A549 (cell line): ENCODE measurements at regions not wholly inside any gene's neighbourhood (a gene's known extent, or its start where the extent isn't known, plus 50 kb on each side); places are given as distances from the start of the nearest gene placed in this dataset.

ENCODE experiments used
- ATAC-seq, 2 experiments: fragments of 200-7000 bp in 1 of 2; fragments of >200 bp in 1 of 2; cut with Nextera tagmentation in 1 of 2; cut with Tn5 transposase in 1 of 2; 3 replicates each; pipeline versions ENCODE4 v1.8.0 to v1.9.1; 2018 to 2020; ENCODE audit warnings: mild to moderate bottlenecking in 1 of 2, moderate library complexity in 1 of 2
- CTCF ChIA-PET: fragments of 300-600 bp; sonication (Branson Sonifier 250); formaldehyde crosslinking; extraction: SDS; loops from one replicate; lab custom pipeline; 2021; ENCODE audit warnings: antibody characterized with exemption, inconsistent platforms; lab: Yijun Ruan, JAX
- POLR2A ChIA-PET: fragments of 350-600 bp; formaldehyde crosslinking; extraction: SDS; loops from one replicate; lab custom pipeline; 2021; ENCODE audit warnings: antibody characterized with exemption, inconsistent platforms; lab: Yijun Ruan, JAX
- DNase-seq, 2 experiments: peaks; one replicate each; pipeline versions ENCODE4 v3.0.0 to v3.0.0-alpha.2; 2011 to 2016; ENCODE audit warnings: low read depth in 1 of 2, low spot score in 1 of 2
- FAIRE-seq: peaks from 2 replicates; lab custom pipeline; 2011; peaks lifted over from hg19 to GRCh38; lab: Jason Lieb, UNC
- H3K27ac ChIP-seq, 2 experiments: fragments of >200 bp; sonication (Bioruptor Twin); formaldehyde crosslinking; 3 replicates each; pipeline ENCODE4 v1.5.1; 2016 to 2017
- H3K4me1 ChIP-seq: fragments of >200 bp; sonication (Bioruptor Twin); formaldehyde crosslinking; 3 replicates; pipeline ENCODE4 v1.6.1; 2016
- H3K4me2 ChIP-seq: fragments of >200 bp; sonication (Bioruptor Twin); formaldehyde crosslinking; 3 replicates; pipeline ENCODE4 v1.6.1; 2016
- H3K4me3 ChIP-seq: fragments of >200 bp; sonication (Bioruptor Twin); formaldehyde crosslinking; 3 replicates; pipeline ENCODE4 v1.5.1; 2016
- H3K9me3 ChIP-seq: fragments of >200 bp; sonication (Bioruptor Twin); formaldehyde crosslinking; 3 replicates; pipeline ENCODE4 v1.6.1; 2016
- CEBPB ChIP-seq, 2 experiments: fragments of >200 bp in 1 of 2; sonication (Bioruptor Twin) in 1 of 2; formaldehyde crosslinking in 1 of 2; IDR thresholded peaks; 2 replicates each; pipeline ENCODE4 v1.6.1; 2012 to 2016
- CHD2 ChIP-seq: fragments of 150-350 bp; IDR thresholded peaks from 2 replicates; pipeline ENCODE4 v1.6.1; 2014; ENCODE audit warnings: low read length; ENCODE audit not compliant: partially characterized antibody
- CHD4 ChIP-seq: fragments of 200-600 bp; sonication (generic); IDR thresholded peaks from 2 replicates; pipeline ENCODE4 v1.6.1; 2016; ENCODE audit warnings: antibody characterized with exemption, mild to moderate bottlenecking, borderline replicate concordance
- EHMT2 ChIP-seq: fragments of 200-600 bp; sonication (generic); IDR thresholded peaks from 2 replicates; pipeline ENCODE4 v1.6.1; 2016; ENCODE audit warnings: antibody characterized with exemption, low read depth, mild to moderate bottlenecking, moderate library complexity
- ELK1 ChIP-seq: fragments of 150-350 bp; IDR thresholded peaks from 2 replicates; pipeline ENCODE4 v1.6.1; 2014; ENCODE audit warnings: low read depth, mild to moderate bottlenecking, low read length
- FOSB ChIP-seq: fragments of 250-450 bp; sonication (Bioruptor Pico); IDR thresholded peaks from 2 replicates; pipeline ENCODE4 v1.5.0; 2020; ENCODE audit warnings: mild to moderate bottlenecking, moderate library complexity
- FOSL2 ChIP-seq, 2 experiments: fragments of 450-650 bp in 1 of 2; fragments of >200 bp in 1 of 2; sonication (Bioruptor Twin) in 1 of 2; formaldehyde crosslinking; IDR thresholded peaks; 2 replicates each; pipeline versions ENCODE4 v1.5.0 to v1.6.1; 2016 to 2020; ENCODE audit warnings: mild to moderate bottlenecking in 1 of 2, moderate library complexity in 1 of 2
- FOXS1 ChIP-seq: fragments of 250-450 bp; sonication (Bioruptor Pico); IDR thresholded peaks from 2 replicates; pipeline ENCODE4 v1.5.0; 2020; ENCODE audit warnings: mild to moderate bottlenecking, moderate library complexity
- HES2 ChIP-seq: fragments of >200 bp; sonication (Bioruptor Twin); formaldehyde crosslinking; IDR thresholded peaks from 2 replicates; pipeline ENCODE4 v1.6.1; 2016
- HOXA7 ChIP-seq: fragments of 250-450 bp; sonication (Bioruptor Pico); IDR thresholded peaks from 2 replicates; pipeline ENCODE4 v1.5.0; 2020; ENCODE audit warnings: mild to moderate bottlenecking, moderate library complexity
- JUN ChIP-seq, 2 experiments: fragments of >200 bp; sonication (Bioruptor Twin); formaldehyde crosslinking; IDR thresholded peaks; 2 replicates in 1 of 2; 3 replicates in 1 of 2; pipeline ENCODE4 v1.6.1; 2016 to 2017
- KDM1A ChIP-seq: fragments of 200-600 bp; sonication (generic); IDR thresholded peaks from 2 replicates; pipeline ENCODE4 v1.6.1; 2016; ENCODE audit warnings: low read depth, mild to moderate bottlenecking
- MAFK ChIP-seq: fragments of 450-650 bp; IDR thresholded peaks from 2 replicates; pipeline ENCODE4 v1.6.1; 2014; ENCODE audit not compliant: partially characterized antibody
- NFE2L2 ChIP-seq: fragments of 150-350 bp; conservative IDR thresholded peaks from 2 replicates; pipeline ENCODE4 v1.6.1; 2014; ENCODE audit warnings: low read length
- PHF8 ChIP-seq: fragments of 200-600 bp; sonication (generic); IDR thresholded peaks from 2 replicates; pipeline ENCODE4 v1.6.1; 2016; ENCODE audit warnings: low read depth, mild to moderate bottlenecking, antibody characterized with exemption, moderate library complexity, borderline replicate concordance
- RARB ChIP-seq: fragments of 250-450 bp; sonication (Bioruptor Pico); IDR thresholded peaks from 2 replicates; pipeline ENCODE4 v1.8.0; 2021; ENCODE audit warnings: mild to moderate bottlenecking, moderate library complexity
- SMC3 ChIP-seq: fragments of >200 bp; sonication (Bioruptor Twin); formaldehyde crosslinking; IDR thresholded peaks from 3 replicates; pipeline ENCODE4 v1.6.1; 2018; ENCODE audit warnings: inconsistent platforms
- ZFP36 ChIP-seq: fragments of 450-650 bp; IDR thresholded peaks from 2 replicates; pipeline ENCODE4 v1.6.1; 2014; ENCODE audit warnings: borderline replicate concordance; ENCODE audit not compliant: partially characterized antibody
- ZSCAN20 ChIP-seq: fragments of 250-450 bp; sonication (Bioruptor Pico); IDR thresholded peaks from 2 replicates; pipeline ENCODE4 v1.8.0; 2022; ENCODE audit warnings: mild to moderate bottlenecking, moderate library complexity
- WGBS: methylation state at CpG from one replicate; pipeline ENCODE4 v1.1.6; 2017; ENCODE audit errors: missing lambda C conversion rate; 5-methylcytosine and 5-hydroxymethylcytosine counted together
- TF ChIP-seq, protein P1 (sequence below): fragments of >200 bp; sonication (Bioruptor Twin); formaldehyde crosslinking; IDR thresholded peaks from 3 replicates; pipeline ENCODE4 v1.5.1; 2016

DNA sequence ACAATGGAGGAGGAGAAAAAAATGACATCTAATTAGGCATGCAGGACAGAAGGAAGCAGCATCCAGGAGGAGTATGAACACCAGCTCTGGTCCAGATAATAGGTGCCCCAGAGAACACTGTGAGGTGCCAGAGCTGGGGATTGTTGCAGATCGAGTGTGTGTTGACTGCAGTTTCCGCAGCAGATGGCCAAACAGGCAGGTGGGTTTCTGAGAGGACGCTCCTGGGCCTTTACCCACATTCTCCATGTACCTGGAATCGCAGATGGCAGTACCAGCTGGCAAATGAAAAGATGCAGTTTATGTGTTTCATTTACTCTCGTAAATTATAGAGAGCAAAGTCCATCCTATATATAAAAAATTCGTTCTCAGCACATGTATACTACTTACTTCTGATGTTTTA is 182.2 kb upstream of the ISL1 start (continued):
- TF ChIP-seq CEBPB (IDR thresholded peaks at IDR 0.05) = no peak
- no peak for TF ChIP-seq FOSB (CRISPR knock-in tag)
- no peak for TF ChIP-seq RARB
- no peak for TF ChIP-seq CHD2

GRCh38 chr5:51201708-51202107 is 181.5 kb upstream of the ISL1 start:
- ATAC-seq = no peak
- WGBS = 0% methylated on average over 1 of the region's 1 CpG
- H3K9me3 ChIP-seq = no peaks in the 10 kb centered on the region
- H3K4me3 ChIP-seq = no peak overlapping the region
- FAIRE-seq = no peak
- no peak overlapping the region for H3K4me2 ChIP-seq
- no peak overlapping the region for H3K27ac ChIP-seq
- no peaks in the 10 kb centered on the region for H3K4me1 ChIP-seq
- CTCF ChIA-PET = no interaction called here
- POLR2A ChIA-PET = no interaction called here
- TF ChIP-seq NFE2L2 (no peak), MAFK (peak; percentile 42)
- DNase-seq = no peak

DNA sequence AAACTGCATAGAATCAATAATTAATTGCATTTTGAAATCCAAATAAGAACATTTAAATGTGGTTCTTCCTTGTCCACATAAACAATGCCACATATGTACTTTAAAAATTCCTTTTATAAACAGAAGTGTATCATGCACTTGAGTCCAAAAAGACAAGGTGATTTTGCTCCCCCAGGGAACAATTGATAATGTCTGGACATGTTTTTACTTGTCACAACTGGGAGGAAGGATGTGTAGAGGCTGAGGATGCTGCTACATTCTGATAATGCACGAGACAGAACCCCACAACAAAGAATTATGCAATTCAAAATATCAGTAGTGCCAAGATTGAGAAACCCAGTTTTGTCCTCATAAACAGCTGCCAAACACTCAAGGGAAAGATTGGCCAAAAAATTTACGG is 181.1 kb upstream of the ISL1 start:
- TF ChIP-seq JUN (IDR thresholded peaks at IDR 0.05) (no peak), PHF8 (no peak), ZFP36 (no peak), CEBPB (IDR thresholded peaks at IDR 0.05) (no peak), MAFK (no peak), FOXS1 (no peak), RARB (no peak), KDM1A (no peak), HES2 (no peak)
- no peak overlapping the region for H3K4me3 ChIP-seq
- ATAC-seq (no peak), FAIRE-seq (no peak), DNase-seq (no peak)
- H3K4me2 ChIP-seq = no peak overlapping the region
- H3K27ac ChIP-seq = no peak overlapping the region
- ChIA-PET CTCF (no interaction called here), POLR2A (no interaction called here)
- 12% methylated on average over 2 of the region's 2 CpGs for WGBS
- H3K4me1 ChIP-seq = no peaks in the 10 kb centered on the region
- no peaks in the 10 kb centered on the region for H3K9me3 ChIP-seq

GRCh38 chr5:51203598-51203997 is 179.7 kb upstream of the ISL1 start:
- CTCF ChIA-PET = no interaction called here
- no peaks in the 10 kb centered on the region for H3K9me3 ChIP-seq
- POLR2A ChIA-PET = no interaction called here
- H3K27ac ChIP-seq = no peak overlapping the region
- no peak for FAIRE-seq
- TF ChIP-seq CHD4 = no peak
- TF ChIP-seq, protein P1, sequence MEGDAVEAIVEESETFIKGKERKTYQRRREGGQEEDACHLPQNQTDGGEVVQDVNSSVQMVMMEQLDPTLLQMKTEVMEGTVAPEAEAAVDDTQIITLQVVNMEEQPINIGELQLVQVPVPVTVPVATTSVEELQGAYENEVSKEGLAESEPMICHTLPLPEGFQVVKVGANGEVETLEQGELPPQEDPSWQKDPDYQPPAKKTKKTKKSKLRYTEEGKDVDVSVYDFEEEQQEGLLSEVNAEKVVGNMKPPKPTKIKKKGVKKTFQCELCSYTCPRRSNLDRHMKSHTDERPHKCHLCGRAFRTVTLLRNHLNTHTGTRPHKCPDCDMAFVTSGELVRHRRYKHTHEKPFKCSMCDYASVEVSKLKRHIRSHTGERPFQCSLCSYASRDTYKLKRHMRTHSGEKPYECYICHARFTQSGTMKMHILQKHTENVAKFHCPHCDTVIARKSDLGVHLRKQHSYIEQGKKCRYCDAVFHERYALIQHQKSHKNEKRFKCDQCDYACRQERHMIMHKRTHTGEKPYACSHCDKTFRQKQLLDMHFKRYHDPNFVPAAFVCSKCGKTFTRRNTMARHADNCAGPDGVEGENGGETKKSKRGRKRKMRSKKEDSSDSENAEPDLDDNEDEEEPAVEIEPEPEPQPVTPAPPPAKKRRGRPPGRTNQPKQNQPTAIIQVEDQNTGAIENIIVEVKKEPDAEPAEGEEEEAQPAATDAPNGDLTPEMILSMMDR = no peak
- no peak for ATAC-seq
- H3K4me1 ChIP-seq = no peaks in the 10 kb centered on the region
- no peak for DNase-seq
- H3K4me3 ChIP-seq = no peak overlapping the region
- 3% methylated on average over 1 of the region's 1 CpG for WGBS
- H3K4me2 ChIP-seq = no peak overlapping the region

GRCh38 chr5:51208296-51208695 is 175.0 kb upstream of the ISL1 start:
- H3K4me2 ChIP-seq = no peak overlapping the region
- H3K9me3 ChIP-seq = no peaks in the 10 kb centered on the region
- ATAC-seq (no peak), DNase-seq (no peak), FAIRE-seq (no peak)
- TF ChIP-seq JUN (IDR thresholded peaks at IDR 0.05) (no peak), EHMT2 (no peak), FOSL2 (IDR thresholded peaks at IDR 0.05) (no peak), FOSL2 (CRISPR knock-in tag; IDR thresholded peaks at IDR 0.05) (no peak), ZSCAN20 (no peak), ELK1 (no peak), SMC3 (no peak), HOXA7 (CRISPR knock-in tag) (no peak)
- H3K4me1 ChIP-seq = no peaks in the 10 kb centered on the region
- WGBS = 9% methylated on average over 3 of the region's 3 CpGs
- ChIA-PET CTCF (no interaction called here), POLR2A (no interaction called here)
- no peak overlapping the region for H3K4me3 ChIP-seq
- H3K27ac ChIP-seq = no peak overlapping the region
